Skin epidermis (tissue), 12 donors: ENCODE measurements at regions not wholly inside any gene's neighbourhood (a gene's known extent, or its start where the extent isn't known, plus 50 kb on each side); places are given as distances from the start of the nearest gene placed in this dataset.

Experiments
- H3K27ac ChIP-seq, 21 experiments: fragments of 200-600 bp; sonication (generic) in 11 of 21; one replicate each; pipeline ENCODE4 v1.5.0; 2020; ENCODE audit warnings: mild to moderate bottlenecking in 3 of 21, inconsistent platforms in 2 of 21, moderate library complexity in 2 of 21
- H3K4me3 ChIP-seq, 7 experiments: fragments of 200-600 bp; sonication (generic) in 2 of 7; one replicate each; pipeline ENCODE4 v1.5.0; 2020; ENCODE audit warnings: inconsistent platforms in 2 of 7, mild to moderate bottlenecking in 2 of 7, moderate library complexity in 1 of 7

DNA sequence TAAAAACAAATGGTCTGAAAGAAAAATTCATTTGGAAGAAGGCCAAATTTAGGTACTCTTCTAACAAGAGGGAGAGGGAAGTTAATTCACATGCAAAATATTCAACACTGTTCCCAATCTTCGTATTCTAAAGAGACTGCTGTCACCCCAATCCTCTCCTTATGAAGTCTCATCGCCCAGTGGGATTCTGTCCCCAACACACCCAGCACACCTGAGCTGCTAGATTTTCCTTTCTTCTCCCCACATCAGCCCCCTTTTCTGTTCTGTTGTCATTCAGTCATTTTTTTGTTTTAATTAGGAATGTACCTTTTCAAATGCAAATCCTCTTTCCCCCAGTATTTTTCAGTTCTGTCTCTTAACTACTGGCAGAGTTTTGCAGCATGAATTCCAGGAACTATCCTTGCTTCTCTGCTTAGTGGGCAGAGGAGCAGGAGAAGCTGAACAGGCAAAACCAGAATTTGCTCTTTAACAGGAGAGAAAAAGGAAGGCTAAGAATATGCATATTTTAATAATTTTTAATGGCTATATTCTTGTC lies 366.9 kb downstream of the MAN2A1 start:
- Histone ChIP-seq H3K4me3 (no peak overlapping the region), H3K27ac (no peak overlapping the region)

DNA sequence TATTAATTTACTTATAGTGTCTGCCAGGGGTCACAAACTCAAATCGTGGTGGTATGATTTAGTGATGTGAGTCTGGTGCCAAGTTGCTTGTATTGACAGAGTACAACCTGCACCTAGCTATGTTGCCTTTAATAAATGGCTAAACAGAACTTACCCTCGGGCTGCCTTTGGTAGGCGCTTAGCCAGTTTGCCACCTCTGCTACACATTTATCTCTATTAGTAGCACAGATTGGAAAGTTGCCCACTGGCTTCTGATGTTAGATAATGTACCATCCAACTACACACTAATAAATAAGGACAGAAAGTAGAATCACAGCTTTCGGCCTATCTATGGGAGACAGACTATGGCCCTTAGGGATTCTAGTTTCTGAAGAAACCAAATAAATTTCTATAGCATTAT lies 368.4 kb downstream of the MAN2A1 start:
- Histone ChIP-seq H3K27ac (no peak overlapping the region), H3K4me3 (no peak overlapping the region)

DNA sequence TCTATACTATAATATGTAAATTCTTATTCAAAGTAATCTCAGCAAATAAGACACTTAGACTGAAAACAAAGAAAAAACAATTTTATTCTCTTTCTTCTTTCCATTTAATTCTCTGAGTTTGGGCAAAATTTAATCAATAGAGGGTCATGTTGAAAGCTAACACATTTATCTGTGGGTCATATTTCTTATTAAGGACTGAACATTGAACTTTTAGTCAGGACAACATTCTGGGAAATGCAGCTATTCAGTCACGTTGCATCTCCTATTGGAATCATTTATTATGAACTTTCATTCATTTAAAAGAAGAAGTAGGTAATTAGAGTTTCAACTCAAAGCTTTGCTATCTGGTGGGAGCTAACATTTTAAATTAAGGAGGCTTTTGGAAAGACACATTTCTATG lies 372.5 kb downstream of the MAN2A1 start:
- H3K4me3 ChIP-seq, result no peak overlapping the region
- no peak overlapping the region for H3K27ac ChIP-seq

DNA sequence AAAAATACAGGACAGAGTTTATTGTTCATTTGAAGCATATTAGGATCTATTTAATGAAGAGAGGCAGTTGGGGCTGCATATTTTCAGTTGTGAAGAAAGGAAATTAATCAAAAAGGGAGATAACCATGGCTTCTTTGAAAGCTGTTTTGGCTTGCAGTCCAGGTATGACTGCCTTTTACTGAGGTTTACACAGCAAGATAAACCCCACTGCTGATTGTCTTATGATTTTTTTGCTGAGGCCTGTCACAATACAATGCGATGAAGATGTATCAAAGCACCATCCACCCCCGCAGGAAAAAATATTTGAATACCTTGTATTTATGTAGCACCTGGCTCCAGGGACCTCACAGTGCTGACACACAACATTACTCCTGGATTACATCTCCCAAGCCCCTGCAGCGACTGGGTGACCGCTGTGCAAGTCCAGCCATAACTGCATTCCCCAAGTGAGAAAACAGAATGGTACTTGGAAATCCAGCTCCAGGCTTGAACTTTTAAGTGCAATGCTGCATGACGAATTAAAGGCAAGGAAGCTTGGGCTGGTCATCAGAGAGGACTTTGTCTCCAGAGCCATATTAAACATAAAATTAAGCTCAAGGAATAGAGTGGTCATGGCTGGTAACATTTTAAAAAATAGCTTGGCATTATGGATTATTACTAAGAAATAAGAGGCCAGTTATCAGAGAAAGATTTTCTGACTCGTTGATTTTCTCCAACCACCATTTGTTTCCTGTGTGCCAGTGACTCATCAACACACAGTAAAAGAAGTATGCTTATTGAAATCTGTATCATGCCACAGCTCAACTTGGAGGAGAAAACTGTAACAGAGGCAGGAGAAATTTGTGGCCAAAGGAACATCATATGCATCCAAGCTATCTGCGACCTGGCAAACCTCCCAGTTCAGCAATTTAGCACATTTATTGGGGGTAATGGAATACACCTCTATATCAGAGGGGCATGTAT lies 374.2 kb downstream of the MAN2A1 start:
- Histone ChIP-seq H3K27ac (no peak overlapping the region), H3K4me3 (no peak overlapping the region)

DNA sequence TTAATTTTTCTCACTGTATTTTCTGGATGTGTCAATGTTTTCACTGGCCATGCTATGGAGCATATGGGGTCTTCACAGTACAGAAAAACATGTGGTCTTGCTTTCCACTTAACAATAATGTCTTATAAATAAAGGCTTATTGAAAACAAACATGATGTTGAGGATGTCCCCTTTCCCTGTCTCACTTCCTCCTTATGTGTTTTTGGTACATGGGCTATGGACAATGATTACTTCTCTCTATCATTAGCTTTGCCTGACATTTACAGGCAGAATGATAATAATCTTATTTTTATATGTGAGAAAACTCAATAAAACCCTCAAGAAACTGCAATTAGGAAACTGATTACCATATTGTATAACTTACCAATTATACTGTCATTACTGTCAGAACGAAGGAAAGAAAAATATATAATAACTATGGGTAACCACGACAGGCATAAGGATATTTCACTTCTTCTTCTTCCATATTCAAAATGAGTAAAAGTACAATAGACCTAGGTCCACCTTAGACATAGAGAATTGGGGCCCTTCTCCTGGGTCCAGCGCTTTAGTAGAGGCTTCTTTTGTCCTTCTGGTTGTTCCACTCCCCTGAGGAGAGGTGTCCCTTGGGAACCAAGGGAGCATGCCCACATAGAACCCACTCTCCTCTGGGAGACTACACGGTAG lies 375.0 kb downstream of the MAN2A1 start:
- no peak overlapping the region for H3K4me3 ChIP-seq

DNA sequence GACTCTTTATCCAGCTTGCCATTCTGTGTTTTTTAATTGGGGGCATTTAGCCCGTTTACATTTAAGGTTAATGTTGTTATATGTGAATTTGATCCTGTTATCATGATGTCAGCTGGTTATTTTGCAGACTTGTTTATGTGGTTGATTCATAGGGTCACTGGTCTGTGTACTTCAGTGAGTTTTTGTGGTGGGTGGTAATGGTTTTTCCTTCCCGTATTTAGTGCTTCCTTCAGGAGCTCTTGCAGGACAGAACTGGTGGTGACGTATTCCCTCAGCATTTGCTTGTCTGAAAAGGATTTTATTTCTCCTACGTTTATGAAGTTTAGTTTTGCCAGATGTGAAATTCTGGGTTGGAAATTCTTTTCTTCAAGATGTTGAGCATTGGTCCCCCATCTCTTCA lies 381.1 kb downstream of the MAN2A1 start:
- no peak overlapping the region for H3K4me3 ChIP-seq
- no peak overlapping the region for H3K27ac ChIP-seq

More for the DNA sequence above, 375.0 kb downstream of the MAN2A1 start:
- H3K27ac ChIP-seq, result no peak overlapping the region

DNA sequence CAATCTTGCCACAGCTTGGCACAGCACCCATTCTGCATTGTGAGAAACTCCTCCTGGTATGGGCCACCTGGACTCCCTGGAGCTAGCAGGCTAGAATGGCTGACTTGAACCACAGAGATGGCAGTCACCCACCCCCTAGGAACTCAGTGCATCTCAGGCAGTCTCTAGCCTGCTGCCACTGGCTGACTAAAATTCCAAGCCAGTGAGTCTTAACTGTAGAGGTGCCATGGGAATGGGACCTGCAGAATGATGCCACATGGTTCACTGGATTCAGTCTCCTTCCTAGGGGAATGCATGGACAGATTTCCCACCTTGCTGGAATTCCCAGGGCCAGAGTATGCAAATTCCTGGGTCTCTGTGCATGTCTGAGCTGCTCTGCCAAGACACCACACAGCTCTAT lies 382.9 kb downstream of the MAN2A1 start:
- H3K27ac ChIP-seq, result no peak overlapping the region
- H3K4me3 ChIP-seq, result no peak overlapping the region

DNA sequence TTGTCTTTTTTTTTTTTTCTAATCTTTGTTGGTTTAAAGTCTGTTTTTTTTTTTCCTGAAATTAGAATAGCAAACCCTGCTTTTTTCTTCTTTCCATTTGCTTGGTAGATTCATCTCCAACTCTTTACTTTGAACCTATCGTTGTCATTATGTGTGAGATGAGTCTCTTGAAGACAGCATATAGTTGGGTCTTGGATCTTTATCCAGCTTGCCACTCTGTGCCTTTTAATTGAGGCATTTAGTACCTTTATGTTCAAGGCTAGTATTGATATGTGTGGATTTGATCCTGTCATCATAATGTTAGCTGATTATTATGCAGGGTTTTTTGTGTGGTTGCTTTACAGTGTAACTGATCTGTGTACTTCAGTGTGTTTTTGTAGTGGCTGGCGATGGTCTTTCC lies 383.8 kb downstream of the MAN2A1 start:
- Histone ChIP-seq H3K4me3 (no peak overlapping the region), H3K27ac (no peak overlapping the region)

DNA sequence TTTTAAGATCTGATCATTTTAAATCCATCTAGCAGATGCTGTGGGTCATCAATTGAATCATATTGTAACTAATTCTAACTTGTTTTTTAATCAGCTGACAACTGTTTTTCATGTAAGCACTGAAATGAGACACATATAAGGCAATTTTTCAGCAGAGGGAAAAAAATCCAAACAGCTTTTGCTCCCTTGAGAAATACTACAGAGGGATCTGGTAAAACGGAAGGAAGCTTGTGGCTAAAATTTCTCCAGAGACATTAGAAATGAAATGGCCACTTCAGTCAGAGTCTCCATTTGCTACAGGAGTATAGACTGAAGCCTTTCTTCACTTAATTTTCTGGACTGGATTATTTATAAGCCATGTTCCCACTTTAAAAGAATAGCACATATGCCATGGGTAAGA lies 385.9 kb downstream of the MAN2A1 start:
- Histone ChIP-seq H3K27ac (no peak overlapping the region), H3K4me3 (no peak overlapping the region)

DNA sequence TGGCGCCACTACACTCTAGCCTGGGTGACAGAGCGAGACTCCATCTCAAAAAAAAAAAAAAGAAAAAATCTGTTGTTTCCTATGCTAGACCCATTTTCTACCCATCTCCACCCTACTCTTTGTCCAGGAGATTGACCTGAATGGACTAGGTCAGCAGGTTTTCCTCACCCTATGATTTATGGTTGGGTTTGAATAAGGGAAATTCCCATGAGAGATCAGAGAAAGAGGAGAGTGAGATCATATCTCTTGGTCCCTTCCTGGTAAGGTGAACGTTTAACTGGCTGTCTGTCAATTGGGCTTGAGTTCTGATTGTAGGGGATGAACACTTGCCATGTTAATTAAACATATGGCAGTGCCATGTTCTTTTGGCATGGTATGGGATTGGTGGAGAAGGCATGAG lies 387.4 kb downstream of the MAN2A1 start:
- H3K4me3 ChIP-seq, result no peak overlapping the region
- H3K27ac ChIP-seq, result no peak overlapping the region

DNA sequence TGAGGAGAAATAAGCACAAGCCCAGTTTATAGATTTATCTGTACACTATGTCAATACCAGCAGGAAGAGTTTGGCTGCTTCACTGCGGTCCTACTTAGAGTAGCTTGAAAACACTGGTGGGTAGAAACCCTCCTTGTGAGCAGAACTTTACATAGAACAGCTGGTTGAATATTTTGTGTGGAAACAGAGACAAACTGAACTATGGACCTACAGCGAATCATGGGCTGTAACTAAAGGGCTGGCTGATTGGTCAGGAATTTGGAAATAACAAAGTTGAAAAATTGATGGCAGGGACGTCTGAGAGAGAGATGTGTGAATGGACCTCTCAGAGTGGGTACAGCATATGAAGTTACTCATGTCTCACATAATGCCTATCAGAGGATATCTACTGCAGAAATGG lies 392.5 kb downstream of the MAN2A1 start:
- Histone ChIP-seq H3K27ac (no peak overlapping the region), H3K4me3 (no peak overlapping the region)

DNA sequence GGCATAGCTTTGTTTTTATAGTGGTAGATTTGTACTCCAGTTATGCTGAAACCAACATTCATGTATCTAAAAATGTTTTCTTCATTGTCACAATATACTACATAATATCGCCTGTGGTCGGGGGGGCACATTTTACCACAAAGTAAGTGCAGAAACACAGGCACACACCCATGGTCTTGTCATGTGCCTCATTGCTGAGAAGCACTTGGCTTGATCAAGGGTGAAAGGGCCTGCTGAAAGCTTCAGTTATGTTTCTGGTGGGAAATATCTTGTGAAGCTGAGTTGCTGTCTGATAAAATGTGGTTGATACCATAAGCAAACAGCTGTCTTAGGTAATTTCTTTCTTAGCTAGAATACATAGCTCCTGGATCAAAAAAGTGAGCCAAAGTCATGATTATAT lies 393.1 kb downstream of the MAN2A1 start:
- Histone ChIP-seq H3K27ac (no peak overlapping the region), H3K4me3 (no peak overlapping the region)

DNA sequence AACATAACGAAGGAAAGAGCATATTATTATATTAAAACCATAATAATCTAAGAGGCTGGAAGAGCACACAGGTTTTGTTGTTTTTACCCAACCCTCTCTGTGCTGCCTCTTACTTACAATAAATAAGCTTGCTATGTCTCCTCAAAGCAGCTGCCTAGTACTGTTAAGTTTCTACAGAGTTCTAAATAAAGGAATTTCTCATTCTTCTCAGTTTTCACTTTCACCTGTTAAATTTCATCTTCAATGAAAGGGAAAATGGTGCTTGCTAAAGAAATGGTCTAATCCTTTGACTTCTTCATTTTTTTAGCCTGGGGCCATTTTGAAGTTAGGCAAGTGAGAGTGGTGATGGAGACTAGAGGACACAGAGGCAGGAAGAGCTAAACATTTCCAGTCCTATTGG lies 396.1 kb downstream of the MAN2A1 start:
- H3K27ac ChIP-seq, result no peak overlapping the region
- H3K4me3 ChIP-seq, result no peak overlapping the region

DNA sequence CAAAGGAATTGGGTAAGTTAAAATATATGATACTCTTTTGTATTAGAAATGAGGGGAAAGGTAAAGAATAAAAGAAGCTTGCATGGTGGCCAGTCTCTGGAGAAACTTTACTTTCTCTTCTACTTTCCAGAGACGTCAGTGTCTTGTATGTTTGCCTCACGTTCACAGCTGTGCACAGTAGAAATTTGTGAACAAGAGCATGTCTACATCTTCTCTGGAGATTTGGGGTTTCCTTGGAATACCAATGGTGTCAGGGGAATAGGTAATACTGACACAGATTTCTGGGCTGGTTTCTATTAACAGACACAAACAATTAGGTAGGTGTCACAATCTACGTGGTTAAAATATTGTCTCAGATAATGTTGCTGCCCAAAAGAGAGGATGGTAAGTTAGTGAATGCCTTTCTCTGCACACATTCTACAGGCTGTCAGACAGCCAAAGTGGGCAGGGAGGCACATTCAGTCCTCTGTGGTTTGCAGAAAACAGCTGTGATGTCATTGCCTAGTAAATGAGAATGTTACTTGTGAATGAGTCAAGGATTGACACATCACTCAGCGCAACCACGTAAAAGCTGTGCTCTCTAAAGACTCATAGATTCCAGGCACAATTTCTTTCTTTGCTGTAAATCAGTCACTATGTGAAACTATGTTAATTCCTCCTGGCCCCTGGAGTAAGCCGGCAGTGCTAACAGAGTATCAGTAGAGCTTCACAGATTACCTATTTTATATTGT lies 397.1 kb downstream of the MAN2A1 start:
- no peak overlapping the region for H3K27ac ChIP-seq
- no peak overlapping the region for H3K4me3 ChIP-seq

DNA sequence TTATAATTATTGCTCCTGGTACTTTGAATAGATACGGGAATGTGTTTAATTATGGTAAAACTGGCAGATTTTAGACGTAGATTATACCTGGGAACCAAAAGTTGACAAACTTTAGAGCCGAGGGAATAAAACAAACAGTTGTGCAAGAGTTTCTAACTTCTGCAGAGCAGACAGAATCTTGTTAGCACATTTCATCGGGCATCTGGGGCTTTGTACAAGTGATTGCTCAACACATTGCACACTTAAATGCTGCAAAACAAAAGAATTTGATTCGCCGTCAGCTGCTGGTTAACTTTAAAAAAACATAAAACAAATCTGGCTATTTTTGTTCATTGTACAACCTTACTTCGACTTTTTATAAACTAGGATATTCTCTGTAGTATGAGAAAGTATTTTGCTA lies 398.1 kb downstream of the MAN2A1 start:
- Histone ChIP-seq H3K27ac (no peak overlapping the region), H3K4me3 (no peak overlapping the region)

DNA sequence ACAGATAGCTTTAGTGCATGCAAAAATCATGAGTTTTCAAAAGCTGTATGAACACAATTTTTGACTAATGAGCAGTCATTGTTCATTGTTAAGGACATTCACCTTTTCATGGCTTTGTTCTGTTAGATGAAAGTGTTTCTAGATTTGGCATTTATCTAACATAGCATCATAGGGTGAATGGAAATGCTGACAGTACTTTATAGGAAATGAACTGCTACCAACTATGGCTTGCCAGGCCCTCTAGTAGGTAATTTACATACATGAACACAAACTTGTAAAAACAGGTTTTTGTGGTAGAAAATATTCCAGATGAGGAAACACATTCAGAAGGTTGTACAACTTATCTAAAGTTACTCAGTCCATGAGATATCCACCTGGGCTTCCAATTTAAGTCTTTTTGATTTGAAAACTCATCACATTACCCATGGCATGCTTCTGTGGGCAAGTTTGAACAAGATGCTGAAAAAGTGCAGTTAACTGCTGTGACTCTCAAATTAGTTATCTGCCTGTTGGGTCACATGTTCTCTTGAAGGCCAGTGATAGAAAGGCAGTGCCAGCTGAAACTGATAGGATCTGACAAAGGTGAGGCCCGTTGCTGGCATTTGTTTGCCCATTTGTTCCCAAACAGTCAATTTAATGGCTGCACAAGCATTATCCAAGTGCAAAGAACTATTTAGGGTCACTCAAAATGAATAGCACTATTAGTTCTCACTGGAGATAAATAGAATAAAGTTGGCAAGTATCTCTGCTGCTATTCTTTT lies 399.1 kb downstream of the MAN2A1 start:
- H3K27ac ChIP-seq, result peak overlapping the region in 1 of 21 experiments; percentile 1
- H3K4me3 ChIP-seq, result no peak overlapping the region

DNA sequence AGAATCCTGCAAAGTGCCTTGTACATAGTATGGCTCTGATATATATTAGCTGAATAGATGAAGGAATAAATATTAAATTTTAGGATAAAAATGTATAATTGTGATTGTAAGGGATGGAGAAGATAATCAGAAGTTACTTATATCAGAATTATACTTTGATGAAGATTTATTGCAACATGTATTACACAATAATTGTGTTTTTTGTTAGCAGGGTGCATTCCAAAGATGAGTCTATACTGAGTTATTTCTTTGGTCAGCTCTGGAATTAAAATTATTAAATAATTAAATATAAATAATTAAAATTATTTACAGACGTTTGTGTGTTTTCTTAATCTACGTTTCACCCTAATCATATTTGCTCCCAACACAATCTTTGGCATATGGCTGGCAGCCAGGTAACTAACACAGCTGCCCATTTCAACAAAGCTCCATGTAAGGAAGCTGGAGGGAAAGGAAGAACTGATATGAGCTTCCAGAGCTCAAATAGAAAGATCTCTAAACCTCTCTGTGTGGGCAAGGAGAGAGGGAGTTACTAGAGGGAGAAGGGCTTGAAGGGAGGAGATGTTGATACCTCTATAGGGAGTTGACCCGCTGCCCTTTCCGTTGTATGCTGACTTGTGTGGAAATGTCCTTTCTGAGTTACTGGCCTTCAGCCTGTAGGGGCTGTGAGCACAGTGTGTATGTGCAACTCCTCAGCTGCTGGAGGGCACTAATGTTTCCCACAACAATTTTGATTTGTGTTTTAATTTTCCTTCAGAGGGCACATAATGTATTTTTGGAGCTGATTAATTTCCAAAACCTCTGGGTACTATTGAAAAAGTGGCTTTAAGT lies 403.4 kb downstream of the MAN2A1 start:
- Histone ChIP-seq H3K27ac (no peak overlapping the region), H3K4me3 (no peak overlapping the region)

DNA sequence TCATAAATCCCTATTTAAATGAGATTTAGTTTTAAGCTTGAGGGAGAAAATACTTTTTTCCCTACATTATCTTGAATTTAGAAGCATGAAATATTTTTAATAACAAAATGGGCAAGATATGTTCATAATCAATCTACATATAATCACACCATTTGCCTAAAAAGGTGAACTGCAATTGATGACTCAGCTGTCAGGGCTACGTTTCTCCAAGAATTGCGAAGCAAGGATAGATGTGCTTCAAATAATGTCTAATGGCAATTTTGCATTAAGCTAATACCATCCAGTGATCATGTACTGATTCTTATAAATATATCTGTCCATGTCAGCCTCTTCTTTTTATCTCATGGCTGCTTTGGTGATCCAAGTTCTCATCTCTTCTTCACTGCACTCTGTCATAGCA lies 404.4 kb downstream of the MAN2A1 start:
- H3K4me3 ChIP-seq, result no peak overlapping the region

DNA sequence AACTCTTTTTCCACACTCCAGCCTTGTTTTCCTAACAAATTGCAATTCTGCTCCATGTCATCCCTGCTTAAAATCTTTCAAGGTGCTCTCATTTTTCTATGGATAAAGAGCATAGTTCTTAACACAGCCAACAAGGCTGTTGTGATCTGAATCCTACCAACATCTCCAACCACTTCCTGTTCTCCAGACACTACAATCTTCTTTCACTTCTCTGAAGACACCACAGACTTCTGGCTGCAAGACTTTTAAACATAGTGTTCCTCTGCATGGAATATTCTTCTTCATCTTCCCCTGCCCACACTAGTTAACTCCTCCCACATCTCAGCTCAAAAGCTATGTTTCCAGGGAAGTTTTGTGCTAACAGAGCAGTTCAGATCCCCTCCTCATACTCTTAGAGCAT lies 404.8 kb downstream of the MAN2A1 start:
- no peak overlapping the region for H3K27ac ChIP-seq
- H3K4me3 ChIP-seq, result no peak overlapping the region

More for the DNA sequence above, 404.4 kb downstream of the MAN2A1 start:
- no peak overlapping the region for H3K27ac ChIP-seq
